Upper lobe of left lung (tissue), 4 donors: ENCODE measurements at regions not wholly inside any gene's neighbourhood (a gene's known extent, or its start where the extent isn't known, plus 50 kb on each side); places are given as distances from the start of the nearest gene placed in this dataset.

Source experiments
- CTCF ChIP-seq, 6 experiments: fragments of 450-650 bp in 4 of 6; fragments of 200-600 bp in 2 of 6; sonication (generic) in 2 of 6; IDR thresholded peaks; one replicate each; pipeline ENCODE4 v1.5.1; 2016 to 2019; ENCODE audit warnings: antibody characterized with exemption in 6 of 6
- POLR2A ChIP-seq, 4 donors: fragments of 450-650 bp; IDR thresholded peaks; one replicate each; pipeline ENCODE4 v1.5.1; 2016 to 2017; ENCODE audit warnings: antibody characterized with exemption in 4 of 4, mild to moderate bottlenecking in 2 of 4

GRCh38 chr6:12385316-12385715 lies 95.2 kb downstream of the EDN1 start:
- TF ChIP-seq POLR2A (IDR thresholded peaks at IDR 0.05) (no peak), CTCF (IDR thresholded peaks at IDR 0.05) (no peak)
